A549 (cell line): ENCODE measurements at regions not wholly inside any gene's neighbourhood (a gene's known extent, or its start where the extent isn't known, plus 50 kb on each side); places are given as distances from the start of the nearest gene placed in this dataset.

Experiments
- CHD4 ChIP-seq: fragments of 200-600 bp; sonication (generic); IDR thresholded peaks from 2 replicates; pipeline ENCODE4 v1.6.1; 2016; ENCODE audit warnings: antibody characterized with exemption, mild to moderate bottlenecking, borderline replicate concordance
- CTCF ChIP-seq: fragments of >200 bp; sonication (Bioruptor Twin); formaldehyde crosslinking; IDR thresholded peaks from 3 replicates; pipeline ENCODE4 v1.5.1; 2016
- GATA3 ChIP-seq: IDR thresholded peaks from 2 replicates; pipeline ENCODE4 v1.6.1; 2012; ENCODE audit warnings: borderline replicate concordance
- MAX ChIP-seq: IDR thresholded peaks from 2 replicates; pipeline ENCODE4 v1.6.1; 2012
- PBX3 ChIP-seq: IDR thresholded peaks from 2 replicates; pipeline ENCODE4 v1.6.1; 2012
- PHF8 ChIP-seq: fragments of 200-600 bp; sonication (generic); IDR thresholded peaks from 2 replicates; pipeline ENCODE4 v1.6.1; 2016; ENCODE audit warnings: low read depth, mild to moderate bottlenecking, antibody characterized with exemption, moderate library complexity, borderline replicate concordance
- POLR2A ChIP-seq: IDR thresholded peaks from 2 replicates; pipeline ENCODE4 v1.6.1; 2012; ENCODE audit warnings: mild to moderate bottlenecking, low read length
- RAD21 ChIP-seq, 2 experiments: fragments of >200 bp in 1 of 2; sonication (Bioruptor Twin) in 1 of 2; formaldehyde crosslinking in 1 of 2; IDR thresholded peaks in 1 of 2; conservative IDR thresholded peaks in 1 of 2; 2 replicates in 1 of 2; 3 replicates in 1 of 2; pipeline ENCODE4 v1.6.1; 2012 to 2018; ENCODE audit warnings: inconsistent platforms in 1 of 2
- REST ChIP-seq: fragments of 200-600 bp; sonication (generic); IDR thresholded peaks from 2 replicates; pipeline ENCODE4 v1.6.1; 2016; ENCODE audit warnings: antibody characterized with exemption, mild to moderate bottlenecking, moderate library complexity
- RFX5 ChIP-seq: fragments of 450-650 bp; IDR thresholded peaks from 2 replicates; pipeline ENCODE4 v1.7.1; 2014; ENCODE audit warnings: antibody characterized with exemption, mild to moderate bottlenecking, moderate library complexity
- SMC3 ChIP-seq: fragments of >200 bp; sonication (Bioruptor Twin); formaldehyde crosslinking; IDR thresholded peaks from 3 replicates; pipeline ENCODE4 v1.6.1; 2018; ENCODE audit warnings: inconsistent platforms
- USF2 ChIP-seq: fragments of 450-650 bp; IDR thresholded peaks from 2 replicates; pipeline ENCODE4 v1.6.1; 2014; ENCODE audit warnings: antibody characterized with exemption
- ZC3H11A ChIP-seq: fragments of 450-650 bp; IDR thresholded peaks from 2 replicates; pipeline ENCODE4 v1.6.1; 2014; ENCODE audit warnings: antibody characterized with exemption, mild to moderate bottlenecking

GRCh38 chr4:17020901-17021300 is 122.5 kb upstream of the LDB2 start:
- no peak for TF ChIP-seq CTCF
- no peak for TF ChIP-seq MAX
- TF ChIP-seq USF2, result no peak
- no peak for TF ChIP-seq PHF8
- no peak for TF ChIP-seq RAD21 (conservative IDR thresholded peaks at IDR 0.05 in 1 of 2, IDR thresholded peaks at IDR 0.05 in 1 of 2)
- no peak for TF ChIP-seq CHD4
- no peak for TF ChIP-seq ZC3H11A
- no peak for TF ChIP-seq POLR2A
- TF ChIP-seq REST, result no peak
- TF ChIP-seq SMC3, result no peak
- no peak for TF ChIP-seq RFX5
- no peak for TF ChIP-seq GATA3
- TF ChIP-seq PBX3, result no peak
